Adrenal gland (tissue), 5 donors: ENCODE measurements at regions not wholly inside any gene's neighbourhood (a gene's known extent, or its start where the extent isn't known, plus 50 kb on each side); places are given as distances from the start of the nearest gene placed in this dataset.

ENCODE experiments used
- CTCF ChIP-seq, 6 experiments: fragments of 450-650 bp in 4 of 6; fragments of 200-600 bp in 2 of 6; sonication (generic) in 1 of 6; IDR thresholded peaks; 1 replicate in 5 of 6; 2 replicates in 1 of 6; pipeline versions ENCODE4 v1.5.1 to v1.8.0; 2016 to 2021; ENCODE audit warnings: antibody characterized with exemption in 6 of 6, mild to moderate bottlenecking in 2 of 6, moderate library complexity in 1 of 6
- POLR2A ChIP-seq, 2 donors: fragments of 450-650 bp; IDR thresholded peaks; one replicate each; pipeline ENCODE4 v1.6.1; 2017; ENCODE audit warnings: antibody characterized with exemption in 2 of 2, mild to moderate bottlenecking in 2 of 2, moderate library complexity in 1 of 2
- donor health status: DM: no; HTN: no; CAD: no.

GRCh38 chr2:136209561-136210454, 91.9 kb upstream of the CXCR4 start:
- no peak for TF ChIP-seq CTCF (IDR thresholded peaks at IDR 0.05)
- no peak for TF ChIP-seq POLR2A (IDR thresholded peaks at IDR 0.05)
